Hematopoietic multipotent progenitor cell treated with erythropoietin and hydrocortisone succinate and interleukin-3 and kit ligand, for 8 days (in vitro differentiated cells): ENCODE measurements at regions not wholly inside any gene's neighbourhood (a gene's known extent, or its start where the extent isn't known, plus 50 kb on each side); places are given as distances from the start of the nearest gene placed in this dataset.

ENCODE experiments used
- DNase-seq: peaks from one replicate; pipeline ENCODE4 v3.0.0-alpha.2; 2015

GRCh38 chr7:46705386-46706255, 784.5 kb upstream of the IGFBP3 start:
- no peak for DNase-seq

DNA sequence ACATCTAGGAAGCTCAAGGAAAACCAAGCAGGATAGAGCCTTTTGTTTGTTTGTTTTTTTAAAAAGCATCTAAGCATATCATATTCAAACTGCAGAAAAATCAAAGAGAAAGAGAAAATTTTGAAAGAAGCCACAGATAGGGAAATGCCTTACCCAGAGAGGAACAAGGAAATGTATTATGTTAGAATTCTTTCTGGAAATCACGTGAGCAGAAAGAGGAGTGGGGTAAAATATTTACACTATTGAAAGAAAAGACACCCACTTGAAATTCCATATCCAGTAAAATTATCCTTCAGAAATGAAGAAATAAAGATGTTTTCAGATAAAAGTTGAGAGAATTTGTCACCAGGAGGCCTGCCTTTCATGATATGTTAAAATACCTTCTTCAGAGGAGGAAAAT, 775.7 kb upstream of the IGFBP3 start:
- DNase-seq, result no peak

DNA sequence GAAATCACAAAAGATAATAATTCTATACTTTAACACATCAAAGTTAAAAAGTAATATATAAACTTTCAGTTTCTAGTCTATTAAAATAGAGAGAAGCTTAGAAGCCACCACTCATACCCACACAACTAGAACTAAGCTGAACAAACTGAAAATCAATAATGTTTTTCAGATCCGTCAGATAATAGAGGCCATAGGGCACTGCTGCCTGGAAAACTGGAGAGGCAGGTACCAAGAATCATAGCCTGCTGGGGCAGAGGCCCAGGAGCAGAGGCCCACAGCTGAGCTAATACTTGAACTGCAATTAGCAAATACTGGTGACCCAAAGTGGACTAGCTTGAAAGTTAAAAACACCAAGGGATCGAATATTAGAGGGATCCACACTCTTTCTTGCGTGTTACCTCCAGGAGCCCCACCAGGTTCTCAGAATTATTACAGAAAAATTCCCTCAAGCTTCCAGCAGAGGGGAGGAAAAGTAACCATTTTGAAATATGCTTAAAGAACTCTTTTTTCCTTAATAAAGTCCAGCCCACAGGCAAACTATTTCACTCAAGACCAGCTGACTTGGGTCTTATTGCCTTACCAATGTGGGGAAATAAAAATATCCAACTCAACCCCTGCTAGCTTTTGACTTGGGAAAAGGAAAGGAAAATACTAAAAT, 774.1 kb upstream of the IGFBP3 start:
- no peak for DNase-seq

GRCh38 chr7:46694058-46694457, 773.0 kb upstream of the IGFBP3 start:
- DNase-seq, result no peak

- DNase-seq, result no peak
Measured at GRCh38 chr7:46687203-46687602, 766.1 kb upstream of the IGFBP3 start.

GRCh38 chr7:46685051-46685450, 764.0 kb upstream of the IGFBP3 start:
- DNase-seq, result no peak

GRCh38 chr7:46682836-46683624, 762.0 kb upstream of the IGFBP3 start:
- DNase-seq, result no peak

GRCh38 chr7:46681865-46682503, 760.9 kb upstream of the IGFBP3 start:
- DNase-seq, result no peak

DNA sequence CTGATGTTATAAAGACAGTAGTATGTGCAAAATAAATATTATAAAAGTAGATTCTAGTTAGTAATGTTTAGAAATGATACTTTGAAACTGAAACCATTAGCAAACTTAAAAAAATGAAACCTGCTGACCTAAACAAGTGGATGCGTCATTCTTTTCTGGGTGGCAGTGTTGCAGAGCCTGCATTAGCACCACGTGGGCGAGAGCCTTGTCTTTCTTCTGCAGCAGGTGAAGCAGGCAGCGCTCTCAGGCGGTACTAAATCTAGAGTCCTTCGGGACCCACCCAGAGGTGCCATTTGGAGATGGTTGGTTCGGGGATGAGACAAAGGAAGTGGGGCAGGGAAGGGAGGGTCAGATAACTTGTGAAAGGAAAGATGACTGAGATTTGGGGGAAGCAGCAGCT, 759.1 kb upstream of the IGFBP3 start:
- no peak for DNase-seq

GRCh38 chr7:46679671-46680070, 758.6 kb upstream of the IGFBP3 start:
- no peak for DNase-seq

GRCh38 chr7:46678421-46678820, 757.3 kb upstream of the IGFBP3 start:
- no peak for DNase-seq

DNA sequence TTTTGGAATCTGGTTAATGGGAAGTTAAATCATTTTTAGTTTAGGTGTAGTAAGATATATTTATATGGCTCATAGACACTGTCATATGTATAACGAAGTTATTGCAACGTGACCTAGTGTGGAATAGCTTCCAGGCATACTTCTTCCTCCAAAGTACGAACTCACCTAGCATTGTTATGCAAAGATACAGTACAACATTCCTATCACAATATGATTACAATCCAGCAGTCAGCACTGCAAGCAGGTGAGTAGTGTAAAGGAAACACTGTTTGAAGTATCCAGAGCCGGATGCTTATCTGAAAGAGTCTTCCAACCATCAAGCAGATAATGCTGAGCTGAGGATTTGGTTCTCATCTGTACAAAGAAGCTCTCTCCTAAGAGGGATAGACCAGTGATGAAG, 754.4 kb upstream of the IGFBP3 start:
- DNase-seq, result no peak

DNA sequence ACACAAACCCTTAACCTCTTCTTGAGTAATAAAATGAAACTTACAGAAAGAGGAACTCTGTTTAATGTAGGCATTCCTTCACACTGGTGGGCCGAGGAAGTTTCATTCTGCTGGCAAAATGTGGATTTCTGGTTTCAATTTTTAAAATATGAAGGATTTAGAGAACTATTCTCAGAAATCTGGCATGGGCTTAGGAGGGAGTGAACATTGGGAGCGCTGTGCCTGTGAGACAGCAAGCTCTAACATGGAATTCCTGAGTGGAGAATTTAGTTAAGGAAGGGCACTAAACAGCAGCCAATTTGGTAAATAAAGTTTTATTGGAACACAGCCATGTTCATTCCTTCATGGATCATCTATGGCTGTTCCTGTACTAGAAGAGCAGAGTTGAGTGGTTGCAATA, 751.8 kb upstream of the IGFBP3 start:
- no peak for DNase-seq

- no peak for DNase-seq
Measured at GRCh38 chr7:46671108-46671769, 750.2 kb upstream of the IGFBP3 start.

DNA sequence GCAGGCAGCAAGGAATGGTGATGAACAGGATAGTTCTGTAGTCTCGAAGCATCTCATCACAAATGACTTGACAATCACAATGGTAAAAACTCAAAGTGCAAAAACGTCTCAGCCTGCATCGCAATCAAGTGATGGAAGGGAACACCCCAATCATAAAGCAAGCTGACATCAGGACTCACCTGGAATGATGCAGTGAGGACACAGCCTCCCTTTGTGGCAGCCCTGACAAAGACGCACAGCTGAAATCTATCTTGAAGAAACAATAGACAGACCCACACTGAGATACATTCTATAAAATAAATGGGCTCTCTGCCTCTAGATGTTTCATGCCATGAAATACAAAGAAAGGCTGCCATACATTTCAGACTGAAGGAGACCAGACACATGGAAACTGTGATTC, 748.0 kb upstream of the IGFBP3 start:
- no peak for DNase-seq

DNA sequence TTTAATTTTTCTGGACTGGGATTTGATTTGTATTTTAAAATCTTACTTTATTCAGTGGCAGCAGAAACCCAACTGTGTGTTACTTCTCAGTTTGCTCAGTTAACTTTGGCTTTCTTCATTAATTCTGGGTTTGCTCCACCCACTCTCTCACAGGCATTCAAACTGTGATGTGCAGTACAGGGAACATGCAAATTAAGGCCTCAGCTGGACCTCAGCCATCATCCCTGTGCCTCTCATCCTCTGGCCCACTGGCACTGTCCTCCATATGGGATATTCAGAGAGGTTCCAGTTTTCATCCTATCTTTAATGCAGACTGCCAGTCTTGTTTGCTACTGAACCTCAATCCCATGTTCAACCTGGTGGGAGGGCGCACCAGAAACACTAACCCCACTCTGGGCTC, 743.4 kb upstream of the IGFBP3 start:
- no peak for DNase-seq

- no peak for DNase-seq
Measured at GRCh38 chr7:46663025-46663424, 742.0 kb upstream of the IGFBP3 start.

GRCh38 chr7:46661431-46661830, 740.4 kb upstream of the IGFBP3 start:
- DNase-seq, result no peak

- DNase-seq, result no peak
Measured at GRCh38 chr7:46660402-46660980, 739.4 kb upstream of the IGFBP3 start.

- DNase-seq, result no peak
Measured at GRCh38 chr7:46658281-46658680, 737.2 kb upstream of the IGFBP3 start.

- no peak for DNase-seq
Measured at GRCh38 chr7:46654546-46655443, 733.7 kb upstream of the IGFBP3 start.
